A549 (cell line): ENCODE measurements at regions not wholly inside any gene's neighbourhood (a gene's known extent, or its start where the extent isn't known, plus 50 kb on each side); places are given as distances from the start of the nearest gene placed in this dataset.

ENCODE experiments used
- ATAC-seq, 2 experiments: fragments of 200-7000 bp in 1 of 2; fragments of >200 bp in 1 of 2; cut with Nextera tagmentation in 1 of 2; cut with Tn5 transposase in 1 of 2; 3 replicates each; pipeline versions ENCODE4 v1.8.0 to v1.9.1; 2018 to 2020; ENCODE audit warnings: mild to moderate bottlenecking in 1 of 2, moderate library complexity in 1 of 2
- CTCF ChIA-PET: fragments of 300-600 bp; sonication (Branson Sonifier 250); formaldehyde crosslinking; extraction: SDS; loops from one replicate; lab custom pipeline; 2021; ENCODE audit warnings: antibody characterized with exemption, inconsistent platforms; lab: Yijun Ruan, JAX
- POLR2A ChIA-PET: fragments of 350-600 bp; formaldehyde crosslinking; extraction: SDS; loops from one replicate; lab custom pipeline; 2021; ENCODE audit warnings: antibody characterized with exemption, inconsistent platforms; lab: Yijun Ruan, JAX
- DNase-seq, 2 experiments: peaks; one replicate each; pipeline versions ENCODE4 v3.0.0 to v3.0.0-alpha.2; 2011 to 2016; ENCODE audit warnings: low read depth in 1 of 2, low spot score in 1 of 2
- FAIRE-seq: peaks from 2 replicates; lab custom pipeline; 2011; peaks lifted over from hg19 to GRCh38; lab: Jason Lieb, UNC
- H3K27ac ChIP-seq, 2 experiments: fragments of >200 bp; sonication (Bioruptor Twin); formaldehyde crosslinking; 3 replicates each; pipeline ENCODE4 v1.5.1; 2016 to 2017
- H3K4me1 ChIP-seq: fragments of >200 bp; sonication (Bioruptor Twin); formaldehyde crosslinking; 3 replicates; pipeline ENCODE4 v1.6.1; 2016
- H3K4me2 ChIP-seq: fragments of >200 bp; sonication (Bioruptor Twin); formaldehyde crosslinking; 3 replicates; pipeline ENCODE4 v1.6.1; 2016
- H3K4me3 ChIP-seq: fragments of >200 bp; sonication (Bioruptor Twin); formaldehyde crosslinking; 3 replicates; pipeline ENCODE4 v1.5.1; 2016
- H3K9me3 ChIP-seq: fragments of >200 bp; sonication (Bioruptor Twin); formaldehyde crosslinking; 3 replicates; pipeline ENCODE4 v1.6.1; 2016
- CBX2 ChIP-seq: fragments of 200-600 bp; sonication (generic); IDR thresholded peaks from 2 replicates; pipeline ENCODE4 v1.6.1; 2016; ENCODE audit warnings: low read depth, mild to moderate bottlenecking, borderline replicate concordance
- CBX8 ChIP-seq: fragments of 200-600 bp; sonication (generic); IDR thresholded peaks from 2 replicates; pipeline ENCODE4 v1.6.1; 2016
- CEBPB ChIP-seq, 2 experiments: fragments of >200 bp in 1 of 2; sonication (Bioruptor Twin) in 1 of 2; formaldehyde crosslinking in 1 of 2; IDR thresholded peaks; 2 replicates each; pipeline ENCODE4 v1.6.1; 2012 to 2016
- CHD4 ChIP-seq: fragments of 200-600 bp; sonication (generic); IDR thresholded peaks from 2 replicates; pipeline ENCODE4 v1.6.1; 2016; ENCODE audit warnings: antibody characterized with exemption, mild to moderate bottlenecking, borderline replicate concordance
- EHMT2 ChIP-seq: fragments of 200-600 bp; sonication (generic); IDR thresholded peaks from 2 replicates; pipeline ENCODE4 v1.6.1; 2016; ENCODE audit warnings: antibody characterized with exemption, low read depth, mild to moderate bottlenecking, moderate library complexity
- ESRRA ChIP-seq: fragments of 150-350 bp; IDR thresholded peaks from 2 replicates; pipeline ENCODE4 v1.6.1; 2014; ENCODE audit warnings: mild to moderate bottlenecking, low read length, borderline replicate concordance
- FOSB ChIP-seq: fragments of 250-450 bp; sonication (Bioruptor Pico); IDR thresholded peaks from 2 replicates; pipeline ENCODE4 v1.5.0; 2020; ENCODE audit warnings: mild to moderate bottlenecking, moderate library complexity
- FOSL2 ChIP-seq, 2 experiments: fragments of 450-650 bp in 1 of 2; fragments of >200 bp in 1 of 2; sonication (Bioruptor Twin) in 1 of 2; formaldehyde crosslinking; IDR thresholded peaks; 2 replicates each; pipeline versions ENCODE4 v1.5.0 to v1.6.1; 2016 to 2020; ENCODE audit warnings: mild to moderate bottlenecking in 1 of 2, moderate library complexity in 1 of 2
- HOXB13 ChIP-seq: fragments of 250-450 bp; sonication (Bioruptor Pico); IDR thresholded peaks from 2 replicates; pipeline ENCODE4 v1.5.0; 2020; ENCODE audit warnings: low read depth, mild to moderate bottlenecking, moderate library complexity
- HOXB5 ChIP-seq: fragments of 250-450 bp; sonication (Bioruptor Pico); IDR thresholded peaks from 2 replicates; pipeline ENCODE4 v1.5.0; 2020; ENCODE audit warnings: mild to moderate bottlenecking, moderate library complexity
- KDM5A ChIP-seq: fragments of 200-600 bp; sonication (generic); IDR thresholded peaks from 2 replicates; pipeline ENCODE4 v1.6.1; 2016; ENCODE audit warnings: antibody characterized with exemption, mild to moderate bottlenecking
- MAZ ChIP-seq: fragments of 150-350 bp; IDR thresholded peaks from 2 replicates; pipeline ENCODE4 v1.6.1; 2014; ENCODE audit warnings: antibody characterized with exemption, low read depth, low read length, borderline replicate concordance
- MYC ChIP-seq: IDR thresholded peaks from 2 replicates; pipeline ENCODE4 v1.6.1; 2012; ENCODE audit warnings: mild to moderate bottlenecking, inconsistent platforms, low read length, improper control_type of control experiment, borderline replicate concordance
- NPAS2 ChIP-seq: fragments of 250-450 bp; sonication (Bioruptor Pico); IDR thresholded peaks from 2 replicates; pipeline ENCODE4 v1.8.0; 2022; ENCODE audit warnings: mild to moderate bottlenecking, moderate library complexity, borderline replicate concordance
- POLR2A ChIP-seq: IDR thresholded peaks from 2 replicates; pipeline ENCODE4 v1.6.1; 2012; ENCODE audit warnings: mild to moderate bottlenecking, low read length
- RAD21 ChIP-seq, 2 experiments: fragments of >200 bp in 1 of 2; sonication (Bioruptor Twin) in 1 of 2; formaldehyde crosslinking in 1 of 2; IDR thresholded peaks in 1 of 2; conservative IDR thresholded peaks in 1 of 2; 2 replicates in 1 of 2; 3 replicates in 1 of 2; pipeline ENCODE4 v1.6.1; 2012 to 2018; ENCODE audit warnings: inconsistent platforms in 1 of 2
- RFX5 ChIP-seq: fragments of 450-650 bp; IDR thresholded peaks from 2 replicates; pipeline ENCODE4 v1.7.1; 2014; ENCODE audit warnings: antibody characterized with exemption, mild to moderate bottlenecking, moderate library complexity
- TP53 ChIP-seq: fragments of 250-450 bp; sonication (Bioruptor Pico); IDR thresholded peaks from 2 replicates; pipeline ENCODE4 v1.5.0; 2021; ENCODE audit warnings: mild to moderate bottlenecking, moderate library complexity
- ZC3H11A ChIP-seq: fragments of 450-650 bp; IDR thresholded peaks from 2 replicates; pipeline ENCODE4 v1.6.1; 2014; ENCODE audit warnings: antibody characterized with exemption, mild to moderate bottlenecking
- ZFP36 ChIP-seq: fragments of 450-650 bp; IDR thresholded peaks from 2 replicates; pipeline ENCODE4 v1.6.1; 2014; ENCODE audit warnings: borderline replicate concordance; ENCODE audit not compliant: partially characterized antibody
- WGBS: methylation state at CpG from one replicate; pipeline ENCODE4 v1.1.6; 2017; ENCODE audit errors: missing lambda C conversion rate; 5-methylcytosine and 5-hydroxymethylcytosine counted together
- TF ChIP-seq, protein P1 (sequence below): IDR thresholded peaks from 2 replicates; pipeline ENCODE4 v1.6.1; 2012
- TF ChIP-seq, protein P2 (sequence below): fragments of 250-450 bp; sonication (Bioruptor Pico); IDR thresholded peaks from 2 replicates; pipeline ENCODE4 v1.5.0; 2020; ENCODE audit warnings: low read depth, mild to moderate bottlenecking, moderate library complexity
- TF ChIP-seq, protein P3 (sequence below): fragments of >200 bp; sonication (Bioruptor Twin); formaldehyde crosslinking; IDR thresholded peaks from 3 replicates; pipeline ENCODE4 v1.6.1; 2016
- TF ChIP-seq, protein P4 (sequence below): fragments of >200 bp; sonication (Bioruptor Twin); formaldehyde crosslinking; IDR thresholded peaks from 3 replicates; pipeline ENCODE4 v1.5.1; 2016

DNA sequence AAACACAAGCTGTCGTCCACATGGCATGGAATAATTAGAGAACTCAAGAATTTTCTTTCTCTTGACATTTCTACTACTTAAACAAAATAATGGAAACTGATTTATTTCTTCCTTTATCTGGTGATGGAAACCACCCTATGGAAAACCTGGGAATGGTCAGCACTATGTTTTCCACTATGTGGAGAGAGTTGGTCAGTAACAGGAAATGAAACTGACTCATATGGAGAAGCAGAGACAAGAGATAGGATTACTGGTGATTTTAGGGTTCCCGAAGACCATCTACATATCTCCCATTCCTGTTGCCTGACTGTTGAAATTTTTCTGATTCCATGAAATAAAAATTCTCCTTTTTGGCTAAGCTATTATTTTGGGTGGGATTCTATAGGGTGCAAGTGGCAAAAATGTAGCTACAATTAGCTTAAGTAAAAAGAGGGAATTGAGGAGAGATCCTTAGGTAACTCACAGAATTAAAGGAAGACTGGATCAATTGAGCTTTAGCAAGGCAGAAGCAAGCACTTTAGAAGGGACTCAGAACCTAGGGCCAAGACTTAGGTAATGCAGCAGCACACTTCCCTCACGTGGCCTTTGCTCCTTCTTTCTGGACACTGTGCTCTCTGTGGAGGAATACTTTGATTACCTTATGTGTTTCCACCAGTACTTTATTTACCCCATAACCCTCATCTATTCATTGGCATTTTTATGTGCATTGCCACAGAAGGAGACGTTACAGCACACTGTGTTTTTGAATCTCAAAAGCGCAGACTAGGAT lies 89.6 kb downstream of the LEPR start:
- H3K4me2 ChIP-seq = no peak overlapping the region
- no peaks in the 10 kb centered on the region for H3K4me1 ChIP-seq
- ChIA-PET CTCF (interaction anchor here (1.0 to 1.3 kb wide), 3 partner anchors 10 to 30 kb away, joined by 3 read pairs; no protein-coding TSS in a partner anchor), POLR2A (no interaction called here)
- WGBS = 53% methylated on average over 5 of the region's 5 CpGs
- ATAC-seq (no peak), DNase-seq (no peak), FAIRE-seq (no peak)
- H3K27ac ChIP-seq = no peak overlapping the region
- TF ChIP-seq RAD21 (conservative IDR thresholded peaks at IDR 0.05 in 1 of 2, IDR thresholded peaks at IDR 0.05 in 1 of 2) = no peak
- TF ChIP-seq, protein P1, sequence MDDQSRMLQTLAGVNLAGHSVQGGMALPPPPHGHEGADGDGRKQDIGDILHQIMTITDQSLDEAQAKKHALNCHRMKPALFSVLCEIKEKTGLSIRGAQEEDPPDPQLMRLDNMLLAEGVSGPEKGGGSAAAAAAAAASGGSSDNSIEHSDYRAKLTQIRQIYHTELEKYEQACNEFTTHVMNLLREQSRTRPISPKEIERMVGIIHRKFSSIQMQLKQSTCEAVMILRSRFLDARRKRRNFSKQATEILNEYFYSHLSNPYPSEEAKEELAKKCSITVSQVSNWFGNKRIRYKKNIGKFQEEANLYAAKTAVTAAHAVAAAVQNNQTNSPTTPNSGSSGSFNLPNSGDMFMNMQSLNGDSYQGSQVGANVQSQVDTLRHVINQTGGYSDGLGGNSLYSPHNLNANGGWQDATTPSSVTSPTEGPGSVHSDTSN = no peak
- TF ChIP-seq CEBPB (IDR thresholded peaks at IDR 0.05) = no peak
- no peak for TF ChIP-seq NPAS2 (CRISPR knock-in tag)
- TF ChIP-seq, protein P2, sequence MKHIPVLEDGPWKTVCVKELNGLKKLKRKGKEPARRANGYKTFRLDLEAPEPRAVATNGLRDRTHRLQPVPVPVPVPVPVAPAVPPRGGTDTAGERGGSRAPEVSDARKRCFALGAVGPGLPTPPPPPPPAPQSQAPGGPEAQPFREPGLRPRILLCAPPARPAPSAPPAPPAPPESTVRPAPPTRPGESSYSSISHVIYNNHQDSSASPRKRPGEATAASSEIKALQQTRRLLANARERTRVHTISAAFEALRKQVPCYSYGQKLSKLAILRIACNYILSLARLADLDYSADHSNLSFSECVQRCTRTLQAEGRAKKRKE = no peak
- TF ChIP-seq CBX2 = no peak
- no peak for TF ChIP-seq CBX8
- TF ChIP-seq, protein P3, sequence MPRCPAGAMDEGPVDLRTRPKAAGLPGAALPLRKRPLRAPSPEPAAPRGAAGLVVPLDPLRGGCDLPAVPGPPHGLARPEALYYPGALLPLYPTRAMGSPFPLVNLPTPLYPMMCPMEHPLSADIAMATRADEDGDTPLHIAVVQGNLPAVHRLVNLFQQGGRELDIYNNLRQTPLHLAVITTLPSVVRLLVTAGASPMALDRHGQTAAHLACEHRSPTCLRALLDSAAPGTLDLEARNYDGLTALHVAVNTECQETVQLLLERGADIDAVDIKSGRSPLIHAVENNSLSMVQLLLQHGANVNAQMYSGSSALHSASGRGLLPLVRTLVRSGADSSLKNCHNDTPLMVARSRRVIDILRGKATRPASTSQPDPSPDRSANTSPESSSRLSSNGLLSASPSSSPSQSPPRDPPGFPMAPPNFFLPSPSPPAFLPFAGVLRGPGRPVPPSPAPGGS = no peak
- no peaks in the 10 kb centered on the region for H3K9me3 ChIP-seq
- H3K4me3 ChIP-seq = no peak overlapping the region

DNA sequence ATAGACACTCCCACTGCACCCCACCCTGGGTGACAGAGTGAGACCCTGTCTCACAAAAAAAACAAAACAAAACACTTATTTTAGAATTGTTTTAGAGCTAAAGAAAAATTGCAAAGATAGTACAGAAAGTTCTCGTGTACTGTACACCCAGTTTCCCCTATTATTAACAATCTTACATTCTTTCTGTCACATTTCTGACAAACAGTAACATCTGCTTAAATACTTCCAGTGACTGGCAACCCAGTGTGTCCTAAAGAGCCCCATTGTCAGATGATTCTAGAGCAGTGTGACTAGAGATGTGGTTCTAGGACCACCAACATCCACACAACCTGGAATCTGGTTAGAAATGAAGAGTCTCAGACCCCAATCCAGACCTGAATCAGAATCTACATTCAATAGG lies 90.5 kb downstream of the LEPR start:
- CTCF ChIA-PET = interaction anchor here (0.6 to 1.3 kb wide), 3 partner anchors 20 to 72 kb away, joined by 3 read pairs; no protein-coding TSS in a partner anchor
- no peak for FAIRE-seq
- H3K27ac ChIP-seq = no peak overlapping the region
- TF ChIP-seq KDM5A (no peak), MYC (no peak), EHMT2 (no peak), ZC3H11A (no peak), CHD4 (no peak), HOXB5 (CRISPR knock-in tag) (no peak), ZFP36 (no peak)
- TF ChIP-seq, all 56 proteins: peak for 0
- H3K4me2 ChIP-seq = no peak overlapping the region
- no peak for DNase-seq
- POLR2A ChIA-PET = no interaction called here
- no peaks in the 10 kb centered on the region for H3K4me1 ChIP-seq
- no peak overlapping the region for H3K4me3 ChIP-seq
- H3K9me3 ChIP-seq = no peaks in the 10 kb centered on the region
- ATAC-seq = no peak
- 73% methylated on average over 1 of the region's 1 CpG for WGBS

DNA sequence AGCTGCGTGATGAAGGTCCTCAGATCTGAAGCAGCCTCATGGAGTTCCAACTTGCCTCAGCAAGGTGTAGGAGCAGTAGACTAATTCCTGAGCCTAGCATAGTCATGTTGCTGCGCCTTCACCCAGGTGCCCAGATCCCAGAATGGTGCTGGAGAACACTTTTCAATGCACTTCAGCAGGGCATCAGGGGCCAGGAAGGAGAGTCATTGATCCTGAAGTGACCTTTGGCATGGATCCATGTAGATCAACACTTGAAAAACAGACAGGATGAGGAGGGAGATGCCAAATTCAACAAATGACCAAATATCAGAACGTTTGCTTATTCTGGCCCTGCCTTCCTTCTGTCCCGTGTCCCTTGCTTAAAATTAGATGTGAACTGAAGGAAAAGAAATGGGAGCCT lies 91.9 kb downstream of the LEPR start:
- CTCF ChIA-PET = no interaction called here
- no peak for FAIRE-seq
- POLR2A ChIA-PET = no interaction called here
- H3K9me3 ChIP-seq = no peaks in the 10 kb centered on the region
- no peak overlapping the region for H3K27ac ChIP-seq
- no peaks in the 10 kb centered on the region for H3K4me1 ChIP-seq
- TF ChIP-seq TP53 (CRISPR knock-in tag) (no peak), FOSL2 (IDR thresholded peaks at IDR 0.05) (no peak), FOSL2 (CRISPR knock-in tag; IDR thresholded peaks at IDR 0.05) (no peak), FOSB (CRISPR knock-in tag) (no peak), RFX5 (no peak), POLR2A (no peak), ESRRA (no peak), HOXB13 (no peak), MAZ (no peak)
- TF ChIP-seq, protein P4, sequence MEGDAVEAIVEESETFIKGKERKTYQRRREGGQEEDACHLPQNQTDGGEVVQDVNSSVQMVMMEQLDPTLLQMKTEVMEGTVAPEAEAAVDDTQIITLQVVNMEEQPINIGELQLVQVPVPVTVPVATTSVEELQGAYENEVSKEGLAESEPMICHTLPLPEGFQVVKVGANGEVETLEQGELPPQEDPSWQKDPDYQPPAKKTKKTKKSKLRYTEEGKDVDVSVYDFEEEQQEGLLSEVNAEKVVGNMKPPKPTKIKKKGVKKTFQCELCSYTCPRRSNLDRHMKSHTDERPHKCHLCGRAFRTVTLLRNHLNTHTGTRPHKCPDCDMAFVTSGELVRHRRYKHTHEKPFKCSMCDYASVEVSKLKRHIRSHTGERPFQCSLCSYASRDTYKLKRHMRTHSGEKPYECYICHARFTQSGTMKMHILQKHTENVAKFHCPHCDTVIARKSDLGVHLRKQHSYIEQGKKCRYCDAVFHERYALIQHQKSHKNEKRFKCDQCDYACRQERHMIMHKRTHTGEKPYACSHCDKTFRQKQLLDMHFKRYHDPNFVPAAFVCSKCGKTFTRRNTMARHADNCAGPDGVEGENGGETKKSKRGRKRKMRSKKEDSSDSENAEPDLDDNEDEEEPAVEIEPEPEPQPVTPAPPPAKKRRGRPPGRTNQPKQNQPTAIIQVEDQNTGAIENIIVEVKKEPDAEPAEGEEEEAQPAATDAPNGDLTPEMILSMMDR = no peak
- TF ChIP-seq, all 56 proteins: peak for 0
- ATAC-seq (no peak), DNase-seq (no peak)
- WGBS = 47% methylated on average over 4 of the region's 4 CpGs
- Histone ChIP-seq H3K4me3 (no peak overlapping the region), H3K4me2 (no peak overlapping the region)
